Type B pancreatic cell (in vitro differentiated cells): ENCODE measurements at regions not wholly inside any gene's neighbourhood (a gene's known extent, or its start where the extent isn't known, plus 50 kb on each side); places are given as distances from the start of the nearest gene placed in this dataset.

Experiments used
- DNase-seq: peaks from one replicate; pipeline ENCODE4 v3.0.0; 2021; ENCODE audit warnings: mixed read lengths; ENCODE audit not compliant: unreplicated experiment; ENCODE audit errors: extremely low spot score
- H3K27ac Mint-ChIP-seq: 2 replicates; pipeline ENCODE4 v1.8.0; 2021; ENCODE audit warnings: mild to moderate bottlenecking, mixed read lengths
- H3K27me3 Mint-ChIP-seq: 2 replicates; pipeline ENCODE4 v1.8.0; 2021; ENCODE audit warnings: mixed read lengths
- H3K36me3 Mint-ChIP-seq: 2 replicates; pipeline ENCODE4 v1.8.0; 2021; ENCODE audit warnings: mixed read lengths
- H3K4me1 Mint-ChIP-seq: one replicate; pipeline ENCODE4 v1.8.0; 2021; ENCODE audit warnings: mixed read lengths; ENCODE audit not compliant: unreplicated experiment
- H3K4me3 Mint-ChIP-seq: 2 replicates; pipeline ENCODE4 v1.8.0; 2021; ENCODE audit warnings: mild to moderate bottlenecking, mixed read lengths
- H3K9me3 Mint-ChIP-seq: 2 replicates; pipeline ENCODE4 v1.8.0; 2021; ENCODE audit warnings: mixed read lengths
- CTCF ChIP-seq: fragments of 200-600 bp; sonication (generic); conservative IDR thresholded peaks from 2 replicates; pipeline ENCODE4 v1.5.0; 2021; ENCODE audit warnings: antibody characterized with exemption, mild to moderate bottlenecking

GRCh38 chr15:62807539-62808130, 234.9 kb upstream of the TPM1 start:
- H3K4me3 Mint-ChIP-seq, result no peak overlapping the region
- DNase-seq, result no peak
- H3K27ac Mint-ChIP-seq, result no peak overlapping the region
- no peaks in the 10 kb centered on the region for H3K9me3 Mint-ChIP-seq
- H3K36me3 Mint-ChIP-seq, result peaks cover 14% of the 10 kb centered on the region
- H3K4me1 Mint-ChIP-seq, result peaks cover 53% of the 10 kb centered on the region
- no peak for TF ChIP-seq CTCF
- H3K27me3 Mint-ChIP-seq, result no peaks in the 10 kb centered on the region

- peak overlapping the region; percentile 25 for H3K4me3 Mint-ChIP-seq
- no peak for TF ChIP-seq CTCF
- no peaks in the 10 kb centered on the region for H3K27me3 Mint-ChIP-seq
- DNase-seq, result no peak
- H3K4me1 Mint-ChIP-seq, result peaks cover 52% of the 10 kb centered on the region
- H3K36me3 Mint-ChIP-seq, result peaks cover 23% of the 10 kb centered on the region
- H3K9me3 Mint-ChIP-seq, result no peaks in the 10 kb centered on the region
- peak overlapping the region; percentile 74 for H3K27ac Mint-ChIP-seq
These were observed 233.2 kb upstream of the TPM1 start for GRCh38 chr15:62809115-62809967.

- Mint-ChIP-seq H3K4me1 (peaks cover 56% of the 10 kb centered on the region), H3K27me3 (no peaks in the 10 kb centered on the region), H3K4me3 (no peak overlapping the region), H3K27ac (peak overlapping the region; percentile 74), H3K36me3 (peaks cover 27% of the 10 kb centered on the region), H3K9me3 (no peaks in the 10 kb centered on the region)
- no peak for DNase-seq
- no peak for TF ChIP-seq CTCF
These were observed 232.6 kb upstream of the TPM1 start for GRCh38 chr15:62809968-62810260.

DNA sequence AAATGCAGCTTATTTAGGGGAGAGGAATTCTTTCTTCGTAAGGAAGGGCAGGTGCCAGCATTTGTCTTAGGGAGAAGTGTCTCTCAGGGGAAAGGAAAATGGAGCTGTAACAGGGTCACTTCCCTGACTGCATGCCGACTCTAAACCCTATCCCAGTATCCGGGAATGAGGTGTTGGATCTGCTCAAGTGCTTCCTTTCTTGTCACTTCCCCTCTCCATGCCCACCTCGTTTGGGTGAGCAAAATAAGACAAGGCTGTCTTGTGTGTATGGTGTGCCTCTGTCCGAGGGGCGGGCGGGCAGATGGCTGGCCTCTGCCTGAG, 230.1 kb upstream of the TPM1 start:
- Mint-ChIP-seq H3K27me3 (no peaks in the 10 kb centered on the region), H3K36me3 (peaks cover 20% of the 10 kb centered on the region), H3K4me1 (peaks cover 63% of the 10 kb centered on the region), H3K4me3 (no peak overlapping the region), H3K9me3 (no peaks in the 10 kb centered on the region), H3K27ac (peak overlapping the region; percentile 53)
- no peak for TF ChIP-seq CTCF
- DNase-seq, result no peak

GRCh38 chr15:62816342-62817069, 226.0 kb upstream of the TPM1 start:
- H3K9me3 Mint-ChIP-seq, result no peaks in the 10 kb centered on the region
- no peaks in the 10 kb centered on the region for H3K27me3 Mint-ChIP-seq
- peaks cover 35% of the 10 kb centered on the region for H3K36me3 Mint-ChIP-seq
- H3K4me3 Mint-ChIP-seq, result no peak overlapping the region
- H3K4me1 Mint-ChIP-seq, result peaks cover 47% of the 10 kb centered on the region
- no peak for TF ChIP-seq CTCF
- no peak for DNase-seq
- H3K27ac Mint-ChIP-seq, result peak overlapping the region; percentile 6
